Endodermal cell (in vitro differentiated cells): ENCODE measurements at regions not wholly inside any gene's neighbourhood (a gene's known extent, or its start where the extent isn't known, plus 50 kb on each side); places are given as distances from the start of the nearest gene placed in this dataset.

Experiments
- DNase-seq: peaks from one replicate; pipeline ENCODE4 v3.0.0-alpha.2; 2017
- H3K27ac ChIP-seq: 2 replicates; pipeline ENCODE4 v1.5.1; 2013; ENCODE audit warnings: mild to moderate bottlenecking, low read depth, low read length, moderate library complexity
- H3K27me3 ChIP-seq: 2 replicates; pipeline ENCODE4 v1.6.1; 2013; ENCODE audit warnings: mild to moderate bottlenecking, low read length, moderate library complexity; ENCODE audit not compliant: insufficient read depth, control insufficient read depth, poor library complexity, severe bottlenecking
- H3K36me3 ChIP-seq: 2 replicates; pipeline ENCODE4 v1.7.0; 2013; ENCODE audit warnings: mild to moderate bottlenecking, low read length, moderate library complexity; ENCODE audit not compliant: control insufficient read depth, insufficient read depth
- H3K4me1 ChIP-seq: one replicate; pipeline ENCODE4 v1.7.0; 2013; ENCODE audit warnings: low read length; ENCODE audit not compliant: control insufficient read depth, insufficient read depth
- H3K4me3 ChIP-seq: 2 replicates; pipeline ENCODE4 v1.5.1; 2013; ENCODE audit warnings: mild to moderate bottlenecking, low read length, moderate library complexity
- H3K9ac ChIP-seq: 2 replicates; pipeline ENCODE4 v1.6.1; 2013; ENCODE audit warnings: mild to moderate bottlenecking, low read length, moderate library complexity; ENCODE audit not compliant: poor library complexity, severe bottlenecking; ENCODE audit errors: extremely low read depth
- H3K9me3 ChIP-seq: 2 replicates; pipeline ENCODE4 v1.6.1; 2013; ENCODE audit warnings: mild to moderate bottlenecking, low read length, moderate library complexity; ENCODE audit not compliant: control insufficient read depth
- H3K27ac Mint-ChIP-seq: 2 replicates; pipeline ENCODE4 v1.8.0; 2020; ENCODE audit warnings: mixed read lengths
- H3K27me3 Mint-ChIP-seq: 2 replicates; pipeline ENCODE4 v1.8.0; 2021; ENCODE audit warnings: mild to moderate bottlenecking, mixed read lengths; ENCODE audit not compliant: insufficient read depth
- H3K36me3 Mint-ChIP-seq: 2 replicates; pipeline ENCODE4 v1.8.0; 2020; ENCODE audit warnings: low read depth, mixed read lengths
- H3K4me1 Mint-ChIP-seq: 2 replicates; pipeline ENCODE4 v1.8.0; 2020; ENCODE audit warnings: mixed read lengths
- H3K4me3 Mint-ChIP-seq: 2 replicates; pipeline ENCODE4 v1.8.0; 2020; ENCODE audit warnings: mild to moderate bottlenecking, moderate library complexity, mixed read lengths
- H3K9me3 Mint-ChIP-seq: 2 replicates; pipeline ENCODE4 v1.8.0; 2020; ENCODE audit warnings: mild to moderate bottlenecking, mixed read lengths
- CTCF ChIP-seq: fragments of 200-600 bp; sonication (generic); conservative IDR thresholded peaks from 2 replicates; pipeline ENCODE4 v1.5.0; 2021; ENCODE audit warnings: antibody characterized with exemption, mild to moderate bottlenecking
- WGBS, 2 experiments: methylation state at CpG; one replicate each; pipeline versions ENCODE4 v1.1.5 to v1.1.7; 2013; ENCODE audit warnings: missing lambda C conversion rate in 2 of 2, mixed read lengths in 1 of 2; ENCODE audit not compliant: insufficient coverage in 1 of 2, insufficient read length in 1 of 2; 5-methylcytosine and 5-hydroxymethylcytosine counted together

GRCh38 chr20:50317116-50317515 is 126.5 kb downstream of the CEBPB start:
- no peaks in the 10 kb centered on the region for H3K36me3 ChIP-seq
- Mint-ChIP-seq H3K27me3 (no peaks in the 10 kb centered on the region), H3K9me3 (no peaks in the 10 kb centered on the region), H3K4me1 (peaks cover 16% of the 10 kb centered on the region), H3K27ac (no peak overlapping the region), H3K36me3 (no peaks in the 10 kb centered on the region), H3K4me3 (no peak overlapping the region)
- no peaks in the 10 kb centered on the region for H3K27me3 ChIP-seq
- no peak for TF ChIP-seq CTCF
- no peak overlapping the region for H3K4me3 ChIP-seq
- H3K9ac ChIP-seq = no peak overlapping the region
- 74 to 92% methylated on average over 7 of the region's 7 CpGs for WGBS, 2 experiments
- no peak overlapping the region for H3K27ac ChIP-seq
- no peaks in the 10 kb centered on the region for H3K4me1 ChIP-seq
- peak; percentile 80 for DNase-seq
- H3K9me3 ChIP-seq = no peaks in the 10 kb centered on the region

GRCh38 chr20:50317609-50318008 is 127.0 kb downstream of the CEBPB start:
- no peaks in the 10 kb centered on the region for H3K36me3 Mint-ChIP-seq

GRCh38 chr20:50318710-50319109 is 128.1 kb downstream of the CEBPB start:
- no peak overlapping the region for H3K4me3 ChIP-seq
- H3K9ac ChIP-seq = no peak overlapping the region
- H3K36me3 ChIP-seq = no peaks in the 10 kb centered on the region
- no peaks in the 10 kb centered on the region for H3K9me3 ChIP-seq
- no peaks in the 10 kb centered on the region for H3K4me1 ChIP-seq
- no peak for TF ChIP-seq CTCF
- no peak overlapping the region for H3K27ac Mint-ChIP-seq
- no peak overlapping the region for H3K27ac ChIP-seq
- whole genome bisulfite sequencing, 2 experiments = 93 to 94% methylated on average over 5 to 7 of the region's 8 CpGs
- no peaks in the 10 kb centered on the region for H3K36me3 Mint-ChIP-seq
- H3K9me3 Mint-ChIP-seq = no peaks in the 10 kb centered on the region
- no peak overlapping the region for H3K4me3 Mint-ChIP-seq
- no peaks in the 10 kb centered on the region for H3K27me3 ChIP-seq
- no peaks in the 10 kb centered on the region for H3K27me3 Mint-ChIP-seq
- peak; percentile 44 for DNase-seq
- H3K4me1 Mint-ChIP-seq = peaks cover 16% of the 10 kb centered on the region

More at GRCh38 chr20:50317609-50318008, 127.0 kb downstream of the CEBPB start:
- Histone ChIP-seq H3K4me3 (no peak overlapping the region), H3K27ac (no peak overlapping the region), H3K36me3 (no peaks in the 10 kb centered on the region), H3K4me1 (no peaks in the 10 kb centered on the region), H3K9me3 (no peaks in the 10 kb centered on the region), H3K27me3 (no peaks in the 10 kb centered on the region), H3K9ac (no peak overlapping the region)
- peaks cover 16% of the 10 kb centered on the region for H3K4me1 Mint-ChIP-seq
- H3K4me3 Mint-ChIP-seq = no peak overlapping the region
- H3K9me3 Mint-ChIP-seq = no peaks in the 10 kb centered on the region
- peak; percentile 31 for TF ChIP-seq CTCF
- H3K27me3 Mint-ChIP-seq = no peaks in the 10 kb centered on the region
- DNase-seq = peak; percentile 72
- 79 to 81% methylated on average over 4 to 7 of the region's 7 CpGs for WGBS, 2 experiments
- H3K27ac Mint-ChIP-seq = no peak overlapping the region
